Esophagus muscularis mucosa (tissue), 4 donors: ENCODE measurements at regions not wholly inside any gene's neighbourhood (a gene's known extent, or its start where the extent isn't known, plus 50 kb on each side); places are given as distances from the start of the nearest gene placed in this dataset.

ENCODE experiments used
- DNase-seq: peaks from one replicate; pipeline ENCODE4 v3.0.0-alpha.2; 2017; ENCODE audit errors: extremely low spot score
- H3K27ac ChIP-seq, 4 donors: fragments of 200-600 bp; sonication (generic); replicated peaks in 1 of 4; 1 replicate in 3 of 4; 2 replicates in 1 of 4; pipeline ENCODE4 v1.5.1; 2016 to 2019; ENCODE audit warnings: mild to moderate bottlenecking in 1 of 4
- H3K27me3 ChIP-seq, 4 donors: fragments of 200-600 bp; sonication (generic); one replicate each; pipeline versions ENCODE4 v1.5.1 to v1.6.0; 2016 to 2019
- H3K36me3 ChIP-seq, 4 donors: fragments of 200-600 bp; sonication (generic); one replicate each; pipeline ENCODE4 v1.5.1; 2016 to 2019
- H3K4me1 ChIP-seq, 4 donors: fragments of 200-600 bp; sonication (generic); one replicate each; pipeline ENCODE4 v1.5.1; 2016 to 2019
- H3K4me3 ChIP-seq, 4 donors: fragments of 200-600 bp; sonication (generic); 1 replicate in 2 of 4; 2 replicates in 2 of 4; pipeline ENCODE4 v1.5.1; 2016 to 2019; ENCODE audit warnings: mild to moderate bottlenecking in 4 of 4, moderate library complexity in 1 of 4
- H3K9me3 ChIP-seq, 4 donors: fragments of 200-600 bp; sonication (generic); 1 replicate in 3 of 4; 2 replicates in 1 of 4; pipeline ENCODE4 v1.5.1; 2016 to 2019
- EP300 ChIP-seq: sonication (generic); formaldehyde crosslinking; IDR thresholded peaks from one replicate; pipeline ENCODE4 v1.6.1; 2017; ENCODE audit warnings: antibody characterized with exemption
- POLR2A ChIP-seq: fragments of 450-650 bp; IDR thresholded peaks from one replicate; pipeline ENCODE4 v1.6.1; 2017; ENCODE audit warnings: antibody characterized with exemption, moderate library complexity, mild to moderate bottlenecking, low read depth
- POLR2AphosphoS5 ChIP-seq, 2 donors: sonication (generic); formaldehyde crosslinking; IDR thresholded peaks; one replicate each; pipeline ENCODE4 v1.6.1; 2017; ENCODE audit warnings: antibody characterized with exemption in 2 of 2
- WGBS: methylation state at CpG from one replicate; pipeline ENCODE4 v1.1.5; 2018; 5-methylcytosine and 5-hydroxymethylcytosine counted together
- intact Hi-C: fragments of 100-400 bp; cut with DNase I; formaldehyde crosslinking; loops from one replicate; pipeline ENCODE4 v1.15.1; 2023
- TF ChIP-seq, protein P1 (sequence below), 3 experiments: fragments of 200-600 bp in 2 of 3; fragments of 450-650 bp in 1 of 3; sonication (generic) in 2 of 3; IDR thresholded peaks; one replicate each; pipeline ENCODE4 v1.5.1; 2017 to 2019; ENCODE audit warnings: antibody characterized with exemption in 3 of 3, mild to moderate bottlenecking in 2 of 3, moderate library complexity in 1 of 3

DNA sequence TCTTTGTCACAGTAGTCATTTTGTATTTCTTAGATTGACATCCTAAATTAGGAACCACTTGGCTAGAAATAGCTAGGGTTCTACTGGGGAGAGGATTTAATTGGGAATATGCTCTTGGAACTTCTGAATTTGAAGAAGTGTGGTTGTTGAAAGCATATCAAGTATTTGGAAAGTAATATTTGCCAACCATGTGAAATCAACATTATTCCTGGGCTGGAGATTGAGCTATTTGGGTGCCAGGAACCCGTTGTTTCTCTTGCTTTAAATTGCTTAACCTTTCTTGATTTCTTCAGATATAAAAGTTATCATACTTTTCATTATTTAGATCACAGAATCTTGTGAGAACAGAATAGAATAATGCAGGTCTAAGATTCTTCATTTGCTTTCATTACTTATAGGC lies 178.4 kb upstream of the ELL2 start:
- no peak for DNase-seq
- Histone ChIP-seq H3K4me3 (no peak overlapping the region), H3K4me1 (peaks cover 0 to 15% (median 7%) of the 10 kb centered on the region in 4 donors), H3K9me3 (no peaks in the 10 kb centered on the region), H3K27me3 (no peaks in the 10 kb centered on the region), H3K27ac (no peak overlapping the region), H3K36me3 (no peaks in the 10 kb centered on the region)
- WGBS, result 96% methylated on average over 1 of the region's 1 CpG
- intact Hi-C loops, result no loop called here
- TF ChIP-seq POLR2AphosphoS5 (IDR thresholded peaks at IDR 0.05), result no peak
- no peak for TF ChIP-seq POLR2A
- no peak for TF ChIP-seq EP300
- TF ChIP-seq, protein P1, sequence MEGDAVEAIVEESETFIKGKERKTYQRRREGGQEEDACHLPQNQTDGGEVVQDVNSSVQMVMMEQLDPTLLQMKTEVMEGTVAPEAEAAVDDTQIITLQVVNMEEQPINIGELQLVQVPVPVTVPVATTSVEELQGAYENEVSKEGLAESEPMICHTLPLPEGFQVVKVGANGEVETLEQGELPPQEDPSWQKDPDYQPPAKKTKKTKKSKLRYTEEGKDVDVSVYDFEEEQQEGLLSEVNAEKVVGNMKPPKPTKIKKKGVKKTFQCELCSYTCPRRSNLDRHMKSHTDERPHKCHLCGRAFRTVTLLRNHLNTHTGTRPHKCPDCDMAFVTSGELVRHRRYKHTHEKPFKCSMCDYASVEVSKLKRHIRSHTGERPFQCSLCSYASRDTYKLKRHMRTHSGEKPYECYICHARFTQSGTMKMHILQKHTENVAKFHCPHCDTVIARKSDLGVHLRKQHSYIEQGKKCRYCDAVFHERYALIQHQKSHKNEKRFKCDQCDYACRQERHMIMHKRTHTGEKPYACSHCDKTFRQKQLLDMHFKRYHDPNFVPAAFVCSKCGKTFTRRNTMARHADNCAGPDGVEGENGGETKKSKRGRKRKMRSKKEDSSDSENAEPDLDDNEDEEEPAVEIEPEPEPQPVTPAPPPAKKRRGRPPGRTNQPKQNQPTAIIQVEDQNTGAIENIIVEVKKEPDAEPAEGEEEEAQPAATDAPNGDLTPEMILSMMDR (IDR thresholded peaks at IDR 0.05), result no peak

DNA sequence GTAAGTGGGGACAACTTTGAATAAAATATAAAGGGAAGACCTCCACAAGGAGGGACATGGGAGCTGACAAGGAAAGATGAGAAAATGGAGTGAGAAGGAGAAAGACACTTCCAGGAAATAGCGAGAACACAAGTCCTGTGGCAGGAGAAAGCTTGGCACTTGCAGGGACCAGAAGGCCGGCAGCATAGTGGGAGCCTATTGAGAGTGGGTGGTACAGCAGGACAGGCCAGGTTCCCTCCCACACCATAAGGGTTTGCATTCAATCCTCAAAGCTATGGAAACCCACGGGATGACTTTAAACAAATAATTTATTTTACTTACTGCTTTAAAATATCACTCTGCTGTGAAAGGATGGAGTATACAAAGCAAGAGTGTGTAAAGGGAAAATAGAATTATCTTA lies 173.2 kb upstream of the ELL2 start:
- TF ChIP-seq POLR2AphosphoS5 (IDR thresholded peaks at IDR 0.05) (no peak), POLR2A (no peak), EP300 (no peak)
- TF ChIP-seq, protein P1 (IDR thresholded peaks at IDR 0.05), result no peak
- intact Hi-C loops, result no loop called here
- Histone ChIP-seq H3K4me3 (no peak overlapping the region), H3K9me3 (no peaks in the 10 kb centered on the region), H3K27me3 (no peaks in the 10 kb centered on the region), H3K4me1 (no peaks in the 10 kb centered on the region), H3K36me3 (no peaks in the 10 kb centered on the region), H3K27ac (no peak overlapping the region)
- 70% methylated on average over 3 of the region's 3 CpGs for WGBS
- DNase-seq, result no peak

DNA sequence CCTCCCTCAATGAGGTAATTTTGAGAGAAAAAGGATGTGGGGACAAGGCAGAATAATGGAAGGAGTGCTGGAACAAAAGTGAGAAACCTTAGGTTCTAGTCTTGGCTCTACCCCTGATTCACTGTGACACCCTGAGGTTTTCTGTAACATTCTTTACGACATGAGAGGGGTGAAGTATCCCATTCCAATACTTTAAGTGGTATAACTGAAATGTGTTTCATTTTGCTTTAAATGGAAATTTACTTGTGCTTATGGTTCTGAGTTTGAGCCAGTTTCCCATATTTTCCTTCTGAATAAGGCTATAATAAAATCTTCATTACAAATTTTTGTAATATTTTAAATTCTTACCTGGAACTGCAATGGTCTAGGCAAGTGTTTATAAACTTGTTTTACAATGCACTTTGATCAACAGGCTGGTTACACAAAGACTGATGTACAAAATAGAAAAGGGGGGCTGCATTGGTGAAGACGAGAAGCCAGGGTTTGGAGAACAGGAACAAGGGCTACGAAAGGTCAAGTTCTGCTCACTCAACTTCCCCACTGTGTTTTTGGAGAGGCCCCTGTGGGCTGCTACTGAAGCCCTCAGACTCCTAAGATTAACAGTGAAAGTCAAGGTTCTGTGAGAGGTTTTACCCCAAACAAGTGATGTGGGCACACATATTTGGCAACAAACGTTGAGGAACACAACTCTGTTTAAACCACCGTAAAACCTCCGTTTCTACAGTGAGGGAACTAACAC lies 171.9 kb upstream of the ELL2 start:
- H3K4me1 ChIP-seq, result peaks cover 0 to 2% (median under 1%) of the 10 kb centered on the region in 4 donors
- WGBS, result 87% methylated on average over 6 of the region's 6 CpGs
- no peak for DNase-seq
- H3K9me3 ChIP-seq, result no peaks in the 10 kb centered on the region
- H3K36me3 ChIP-seq, result no peaks in the 10 kb centered on the region
- H3K27me3 ChIP-seq, result no peaks in the 10 kb centered on the region
- H3K4me3 ChIP-seq, result no peak overlapping the region
- TF ChIP-seq POLR2AphosphoS5 (IDR thresholded peaks at IDR 0.05), result no peak
- no peak overlapping the region for H3K27ac ChIP-seq
- intact Hi-C loops, result no loop called here

DNA sequence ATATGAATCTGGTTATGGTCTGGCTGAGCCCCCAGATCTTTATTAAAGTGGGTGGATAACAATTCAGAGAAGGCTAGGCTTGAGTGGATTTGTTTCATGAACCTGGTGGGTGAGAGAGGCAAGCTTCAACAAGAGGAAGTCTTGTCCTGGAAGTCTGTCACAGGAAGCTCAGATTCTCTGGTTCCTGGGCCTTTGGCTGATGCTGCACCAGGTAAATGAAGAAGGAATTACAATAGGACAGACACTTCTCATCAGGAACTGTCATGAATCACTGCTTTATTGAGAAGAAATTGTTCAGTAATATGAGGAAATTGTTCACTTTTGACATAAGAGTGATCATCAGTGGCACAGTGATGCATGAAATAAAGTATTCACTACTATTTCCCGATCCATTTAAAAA lies 167.6 kb upstream of the ELL2 start:
- no peaks in the 10 kb centered on the region for H3K36me3 ChIP-seq
- WGBS, result 93% methylated on average over 1 of the region's 1 CpG
- TF ChIP-seq EP300 (no peak), POLR2A (no peak), POLR2AphosphoS5 (IDR thresholded peaks at IDR 0.05) (no peak)
- TF ChIP-seq, protein P1 (IDR thresholded peaks at IDR 0.05), result no peak
- H3K27ac ChIP-seq, result no peak overlapping the region
- intact Hi-C loops, result no loop called here
- no peak for DNase-seq
- H3K4me1 ChIP-seq, result peaks cover 0 to 35% (median 33%) of the 10 kb centered on the region in 4 donors
- H3K9me3 ChIP-seq, result no peaks in the 10 kb centered on the region
- H3K4me3 ChIP-seq, result no peak overlapping the region
- H3K27me3 ChIP-seq, result no peaks in the 10 kb centered on the region

DNA sequence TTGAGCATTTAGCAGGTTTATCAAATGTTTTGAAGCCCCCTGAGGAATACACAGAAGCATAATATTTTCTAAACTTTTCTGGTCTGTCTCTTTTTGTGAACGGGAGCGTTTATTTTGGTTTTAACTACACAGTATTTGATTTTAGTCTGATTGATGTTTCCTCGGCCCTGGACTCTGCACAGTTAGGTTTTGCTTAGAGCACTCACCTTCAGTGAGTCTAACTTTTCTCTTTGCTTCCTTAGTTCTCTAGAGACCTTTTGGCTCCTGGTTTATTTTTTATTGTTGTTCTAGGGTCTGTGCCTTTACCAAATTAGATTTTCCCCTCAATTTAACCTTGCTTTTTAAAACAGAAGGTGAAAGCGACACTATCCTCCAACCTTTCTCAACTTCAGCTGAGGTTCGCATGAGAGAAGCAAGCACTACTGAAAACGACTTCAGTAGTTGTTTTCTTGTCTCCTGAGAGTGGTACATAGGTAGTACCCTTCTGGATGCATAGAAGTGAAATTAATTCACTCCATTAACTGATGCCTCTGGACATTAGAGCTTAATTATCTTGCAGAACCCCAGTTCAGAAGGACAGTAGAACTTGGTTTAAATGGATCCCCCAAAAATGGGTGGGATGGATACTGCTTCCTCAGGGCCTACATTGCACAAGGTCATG lies 166.7 kb upstream of the ELL2 start:
- Histone ChIP-seq H3K9me3 (no peaks in the 10 kb centered on the region), H3K36me3 (no peaks in the 10 kb centered on the region), H3K27me3 (no peaks in the 10 kb centered on the region), H3K27ac (peak overlapping the region in 1 of 4 donors; percentile 13), H3K4me1 (peaks cover 0 to 37% (median 33%) of the 10 kb centered on the region in 4 donors), H3K4me3 (no peak overlapping the region)
- WGBS, result 75% methylated on average over 6 of the region's 6 CpGs
- no peak for DNase-seq
- TF ChIP-seq EP300, result no peak
- no peak for TF ChIP-seq POLR2A
- TF ChIP-seq POLR2AphosphoS5 (IDR thresholded peaks at IDR 0.05), result no peak
- intact Hi-C loops, result no loop called here
